ENCODE measurements at regions not wholly inside any gene's neighbourhood (a gene's known extent, or its start where the extent isn't known, plus 50 kb on each side); places are given as distances from the start of the nearest gene placed in this dataset.
A peak's percentile ranks its signal among the peaks of the same experiment; 100 is the strongest.

DNA sequence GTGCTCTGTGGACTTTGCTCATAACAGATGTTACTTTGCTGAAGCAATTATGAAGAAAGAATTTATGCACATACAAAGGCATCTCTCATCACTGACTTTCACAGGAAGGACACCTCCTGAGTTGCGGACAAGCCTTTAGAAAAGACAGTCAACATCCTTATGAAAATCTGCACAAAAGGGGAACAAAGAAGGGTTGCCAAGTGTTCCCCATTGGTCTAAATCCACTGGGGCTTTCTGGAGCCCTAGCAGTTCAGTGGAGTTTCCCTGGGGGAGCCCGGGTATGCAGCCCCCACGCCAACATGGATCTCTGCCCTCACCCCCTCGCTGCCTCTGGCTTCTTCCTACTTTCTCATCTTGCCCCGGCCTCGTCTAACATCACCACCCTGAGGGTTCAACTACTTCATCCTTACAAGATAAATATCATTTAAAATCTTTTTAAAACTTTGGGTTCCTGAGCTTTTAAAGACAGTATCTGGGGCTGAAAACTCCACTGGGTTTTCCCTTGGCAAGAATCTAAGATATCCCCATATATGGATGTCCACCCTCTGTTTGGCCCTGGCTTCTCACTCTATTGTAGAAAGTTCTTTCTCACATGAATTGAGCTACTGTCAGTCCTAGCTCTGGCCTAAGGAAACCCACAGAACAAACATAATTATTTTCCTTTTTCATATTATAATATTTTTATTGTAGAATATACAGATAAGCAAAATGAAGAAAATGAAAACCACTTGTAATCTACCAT is 207.9 kb upstream of the RGMA start:
- no peak for DNase-seq

- DNase-seq: no peak
Measured at GRCh38 chr15:93294896-93295295, 205.9 kb upstream of the RGMA start.

GRCh38 chr15:93294066-93294465 is 205.1 kb upstream of the RGMA start:
- DNase-seq: no peak

- DNase-seq: no peak
Measured at GRCh38 chr15:93291380-93291779, 202.4 kb upstream of the RGMA start.

GRCh38 chr15:93290618-93290946 is 201.6 kb upstream of the RGMA start:
- DNase-seq: no peak

DNA sequence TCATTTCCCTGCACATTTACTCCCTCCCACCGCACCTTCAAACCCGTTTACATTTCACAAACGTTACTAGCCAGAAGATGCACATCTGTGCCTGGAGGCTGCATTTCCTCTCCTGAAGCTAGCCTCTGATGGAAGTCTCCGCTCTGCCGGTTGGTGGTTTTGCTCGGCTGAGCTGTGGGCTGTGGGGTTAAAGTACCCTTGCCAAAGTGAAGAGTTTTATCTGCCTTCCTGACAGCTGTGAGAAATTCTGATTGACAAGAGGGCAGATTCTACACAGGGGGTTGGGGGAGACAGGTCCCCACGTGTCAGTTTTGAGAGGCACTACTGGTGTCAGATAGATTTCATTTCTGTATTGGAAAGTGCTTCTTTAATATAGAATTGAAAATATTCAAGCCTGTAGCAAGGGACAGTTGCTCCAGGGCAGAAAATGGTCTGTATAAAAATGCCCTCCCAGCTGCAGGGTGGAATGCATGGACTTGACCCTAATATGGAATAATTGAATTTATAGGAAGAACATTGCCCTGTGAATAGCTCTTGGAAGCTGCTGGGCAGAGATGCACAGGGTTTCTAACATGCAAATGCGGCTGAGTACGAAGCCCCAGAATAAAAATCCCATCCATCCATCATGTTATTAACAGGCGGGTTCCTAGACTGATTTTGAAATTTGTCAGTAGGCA is 201.1 kb upstream of the RGMA start:
- DNase-seq: no peak

DNA sequence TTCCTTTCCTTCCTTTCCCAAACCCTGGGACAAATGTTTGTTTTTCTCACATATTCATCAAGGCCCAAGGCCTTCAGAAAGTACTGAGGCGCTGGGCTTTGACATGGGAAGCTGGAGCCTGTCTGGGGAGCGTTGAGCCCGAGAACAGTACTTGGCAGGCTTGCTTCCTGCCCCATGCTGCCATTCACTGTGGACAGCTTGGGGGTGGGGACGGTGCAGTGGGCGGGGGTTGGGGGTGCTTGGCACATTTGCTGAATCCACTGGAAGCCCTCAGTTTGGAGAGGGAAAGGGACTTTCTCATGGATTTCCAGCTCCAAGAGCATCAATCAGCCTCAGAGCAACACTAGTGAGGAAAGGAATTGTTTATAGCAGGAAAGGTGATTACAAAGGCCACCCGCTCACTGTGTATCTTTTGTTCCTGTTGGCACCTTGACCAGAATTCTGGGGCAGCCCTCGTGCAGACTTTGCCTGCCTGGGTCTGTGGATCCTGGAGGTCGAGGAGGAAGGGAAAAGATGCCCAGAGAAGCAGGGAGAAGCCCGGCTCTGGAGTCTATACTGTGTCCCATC is 199.8 kb upstream of the RGMA start:
- DNase-seq: no peak

- peak; percentile 10 for DNase-seq
Measured at GRCh38 chr15:93286446-93286845, 197.4 kb upstream of the RGMA start.

DNA sequence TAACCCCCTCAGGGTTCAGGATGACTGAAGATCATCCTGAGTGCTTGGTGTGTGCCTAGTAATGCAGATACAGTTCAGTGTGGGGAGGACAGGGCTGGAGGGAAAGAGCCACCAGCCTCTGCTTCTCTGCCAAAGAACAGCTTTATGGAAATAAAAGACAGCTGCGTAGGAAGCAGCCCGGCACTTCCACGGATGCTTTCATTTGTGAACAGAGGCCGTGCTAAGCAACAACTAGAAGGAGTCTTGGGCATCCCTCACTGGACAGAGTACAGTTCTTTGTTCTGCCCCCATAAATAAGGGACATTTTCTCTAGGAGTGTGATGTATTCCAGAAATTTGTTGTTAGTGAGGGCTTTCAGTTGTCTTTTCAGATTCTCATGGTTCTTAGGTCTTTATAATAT is 194.8 kb upstream of the RGMA start:
- no peak for DNase-seq

- no peak for DNase-seq
Measured at GRCh38 chr15:93282808-93283207, 193.8 kb upstream of the RGMA start.

DNA sequence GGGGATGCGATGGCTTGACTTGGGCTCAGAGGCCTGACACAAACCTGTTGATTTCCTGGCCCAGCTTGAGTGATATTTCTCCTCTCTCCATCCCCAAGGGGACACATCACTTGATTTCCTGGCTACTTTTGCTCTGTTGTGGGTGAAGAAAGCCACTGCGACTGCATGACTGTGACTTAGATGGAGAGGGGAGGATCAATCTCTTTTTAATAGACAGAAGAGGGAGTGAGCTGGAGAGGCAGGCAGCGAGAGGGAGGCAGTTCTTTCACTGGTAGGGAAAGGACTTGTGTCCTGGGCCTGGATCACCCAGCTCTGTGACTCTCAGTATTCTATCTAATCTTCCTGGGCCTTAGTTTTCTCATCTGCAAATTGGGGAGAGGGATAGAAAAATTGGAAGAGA is 189.8 kb upstream of the RGMA start:
- no peak for DNase-seq

GRCh38 chr15:93278006-93278405 is 189.0 kb upstream of the RGMA start:
- DNase-seq: no peak

GRCh38 chr15:93274257-93274656 is 185.2 kb upstream of the RGMA start:
- no peak for DNase-seq

DNA sequence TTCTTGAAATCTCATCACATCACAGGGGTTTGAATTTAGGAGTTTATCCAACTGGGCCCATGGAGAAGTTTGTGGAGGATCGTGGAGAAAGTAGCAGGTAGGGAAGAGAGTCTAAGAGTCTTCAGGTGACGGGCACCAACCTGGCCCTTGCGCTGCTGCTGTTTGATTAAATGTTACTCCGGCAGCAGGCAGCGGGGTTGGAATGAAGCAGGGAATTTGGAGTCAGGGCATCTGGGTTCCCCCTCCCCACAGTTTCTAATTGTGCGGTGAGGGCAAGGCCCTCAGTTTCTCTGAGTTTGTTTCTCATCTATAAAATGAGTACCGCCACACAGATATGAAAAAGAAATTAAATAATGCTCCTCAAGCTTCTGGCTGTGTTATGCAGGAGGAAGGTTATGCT is 182.9 kb upstream of the RGMA start:
- DNase-seq: no peak

GRCh38 chr15:93270937-93271467 is 182.0 kb upstream of the RGMA start:
- no peak for DNase-seq

GRCh38 chr15:93268066-93268465 is 179.1 kb upstream of the RGMA start:
- no peak for DNase-seq

- no peak for DNase-seq
Measured at GRCh38 chr15:93266291-93266690, 177.3 kb upstream of the RGMA start.

GRCh38 chr15:93265111-93265556 is 176.1 kb upstream of the RGMA start:
- peak; percentile 84 for DNase-seq

GRCh38 chr15:93261845-93262244 is 172.8 kb upstream of the RGMA start:
- DNase-seq: no peak

DNA sequence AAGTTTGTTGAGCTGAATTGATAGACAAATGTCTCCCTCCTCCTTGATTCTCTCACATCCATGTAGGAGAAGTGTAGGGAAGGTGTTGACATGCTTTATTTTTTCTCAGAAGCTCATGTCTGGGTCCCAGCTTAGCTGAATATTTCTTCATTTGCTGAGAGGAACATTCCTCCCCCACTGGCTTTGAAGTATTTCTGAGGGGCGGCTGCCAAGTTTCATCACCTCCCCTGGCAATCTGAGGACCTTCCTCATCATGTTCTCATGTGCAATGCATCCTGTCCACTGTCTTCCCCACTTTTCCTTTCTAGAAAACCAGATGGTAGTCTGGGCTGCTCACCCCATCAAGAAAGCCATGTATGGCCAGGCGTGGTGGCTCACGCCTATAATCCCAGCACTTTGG is 168.9 kb upstream of the RGMA start:
- peak; percentile 68 for DNase-seq

GRCh38 chr15:93253681-93254080 is 164.7 kb upstream of the RGMA start:
- DNase-seq: no peak

DNA sequence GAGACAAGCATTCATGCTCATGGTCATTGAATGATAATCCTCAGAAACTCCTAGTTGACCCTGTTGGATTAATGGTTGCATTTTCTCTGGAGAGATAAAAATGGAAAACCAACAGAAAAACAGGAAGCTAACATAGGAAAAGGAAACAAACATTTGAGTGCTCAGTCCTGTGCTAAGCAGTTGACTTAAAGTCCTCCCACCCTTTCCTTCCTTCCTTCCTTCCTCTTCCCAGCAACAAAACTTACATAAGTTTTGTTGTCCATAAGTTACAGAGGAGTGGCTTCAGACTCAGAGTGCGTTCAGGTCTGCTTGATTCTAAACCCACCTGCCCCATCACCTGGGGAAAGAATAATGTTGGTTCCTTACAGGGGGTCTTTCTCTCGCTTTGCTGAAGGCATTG is 163.8 kb upstream of the RGMA start:
- DNase-seq: no peak

DNA sequence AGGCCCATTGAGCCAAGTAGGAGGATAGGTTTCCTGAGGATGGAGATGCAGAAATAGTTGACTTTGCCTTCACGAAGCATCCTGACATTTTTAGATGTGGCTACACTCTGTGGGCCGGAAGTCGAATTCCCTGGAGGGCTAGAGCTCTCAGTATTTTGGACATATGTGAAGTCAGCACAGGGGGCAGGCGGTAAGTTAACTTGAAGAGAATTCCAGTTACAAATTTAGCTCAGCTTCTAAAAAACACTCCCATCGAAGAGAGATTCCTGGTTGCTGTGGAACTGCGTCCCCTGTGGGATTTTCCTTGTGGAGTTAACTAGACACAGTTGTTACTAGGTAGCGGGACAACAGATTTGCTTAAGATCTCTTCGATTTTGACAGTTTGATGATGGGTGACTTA is 161.9 kb upstream of the RGMA start:
- peak; percentile 57 for DNase-seq

- DNase-seq: no peak
Measured at GRCh38 chr15:93250209-93250608, 161.2 kb upstream of the RGMA start.

All from fibroblast of upper back skin (primary cell).